Tibial nerve (tissue), 4 donors: ENCODE measurements at regions not wholly inside any gene's neighbourhood (a gene's known extent, or its start where the extent isn't known, plus 50 kb on each side); places are given as distances from the start of the nearest gene placed in this dataset.

ENCODE experiments used
- DNase-seq, 2 donors: peaks; one replicate each; pipeline ENCODE4 v3.0.0-alpha.2; 2019; ENCODE audit warnings: low spot score in 2 of 2
- H3K27ac ChIP-seq, 4 donors: fragments of 200-600 bp; sonication (generic) in 3 of 4; one replicate each; pipeline ENCODE4 v1.5.1; 2017 to 2019; ENCODE audit warnings: mild to moderate bottlenecking in 1 of 4
- H3K27me3 ChIP-seq, 2 donors: fragments of 200-600 bp; sonication (generic) in 1 of 2; one replicate each; pipeline versions ENCODE4 v1.5.1 to v1.6.0; 2017 to 2019
- H3K36me3 ChIP-seq, 3 donors: fragments of 200-600 bp; sonication (generic); one replicate each; pipeline ENCODE4 v1.5.1; 2018 to 2019
- H3K4me1 ChIP-seq, 4 donors: fragments of 200-600 bp; sonication (generic) in 3 of 4; one replicate each; pipeline ENCODE4 v1.5.1; 2017 to 2019
- H3K4me3 ChIP-seq, 4 donors: fragments of 200-600 bp; sonication (generic) in 3 of 4; one replicate each; pipeline ENCODE4 v1.5.1; 2017 to 2019; ENCODE audit warnings: mild to moderate bottlenecking in 1 of 4, moderate library complexity in 1 of 4
- H3K9me3 ChIP-seq, 4 donors: fragments of 200-600 bp; sonication (generic) in 3 of 4; one replicate each; pipeline ENCODE4 v1.5.1; 2017 to 2019
- EP300 ChIP-seq, 2 donors: sonication (generic); formaldehyde crosslinking; IDR thresholded peaks; one replicate each; pipeline ENCODE4 v1.6.1; 2017; ENCODE audit warnings: antibody characterized with exemption in 2 of 2, mild to moderate bottlenecking in 1 of 2
- POLR2A ChIP-seq, 2 donors: fragments of 450-650 bp; IDR thresholded peaks; one replicate each; pipeline ENCODE4 v1.6.1; 2017; ENCODE audit warnings: antibody characterized with exemption in 2 of 2, mild to moderate bottlenecking in 2 of 2, moderate library complexity in 2 of 2
- WGBS, 2 donors: methylation state at CpG; one replicate each; pipeline ENCODE4 v1.1.5; 2018; 5-methylcytosine and 5-hydroxymethylcytosine counted together
- TF ChIP-seq, protein P1 (sequence below), 5 experiments: fragments of 200-600 bp in 3 of 5; fragments of 450-650 bp in 2 of 5; sonication (generic) in 3 of 5; IDR thresholded peaks; one replicate each; pipeline ENCODE4 v1.5.1; 2016 to 2019; ENCODE audit warnings: antibody characterized with exemption in 5 of 5, mild to moderate bottlenecking in 3 of 5, moderate library complexity in 2 of 5

DNA sequence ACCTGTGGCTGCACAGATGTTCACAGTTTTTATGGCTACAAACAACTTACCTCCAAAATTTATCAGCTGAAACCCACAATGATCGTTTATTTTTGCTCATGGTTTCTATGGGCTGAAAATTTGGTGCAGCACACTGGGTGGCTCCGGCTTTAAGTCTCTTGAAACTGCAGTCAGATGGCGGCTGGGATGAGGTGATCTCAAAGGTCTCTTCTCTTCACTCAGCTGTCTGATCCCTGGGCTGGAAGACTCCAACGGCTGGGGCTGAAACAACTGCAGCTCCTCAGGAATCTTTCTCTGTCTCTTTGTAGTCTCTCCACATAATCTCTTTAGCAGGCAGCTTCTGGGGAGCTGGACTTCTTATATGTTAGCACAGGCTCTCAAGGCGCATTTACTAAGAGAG is 117.3 kb upstream of the FAT3 start:
- Histone ChIP-seq H3K9me3 (no peaks in the 10 kb centered on the region), H3K27ac (no peak overlapping the region), H3K36me3 (no peaks in the 10 kb centered on the region), H3K4me3 (no peak overlapping the region), H3K4me1 (no peaks in the 10 kb centered on the region), H3K27me3 (no peaks in the 10 kb centered on the region)
- DNase-seq = no peak
- WGBS, 2 donors = 77% methylated on average over 5 of the region's 5 CpGs
- TF ChIP-seq EP300 (IDR thresholded peaks at IDR 0.05) = no peak
- no peak for TF ChIP-seq POLR2A (IDR thresholded peaks at IDR 0.05)
- TF ChIP-seq, protein P1, sequence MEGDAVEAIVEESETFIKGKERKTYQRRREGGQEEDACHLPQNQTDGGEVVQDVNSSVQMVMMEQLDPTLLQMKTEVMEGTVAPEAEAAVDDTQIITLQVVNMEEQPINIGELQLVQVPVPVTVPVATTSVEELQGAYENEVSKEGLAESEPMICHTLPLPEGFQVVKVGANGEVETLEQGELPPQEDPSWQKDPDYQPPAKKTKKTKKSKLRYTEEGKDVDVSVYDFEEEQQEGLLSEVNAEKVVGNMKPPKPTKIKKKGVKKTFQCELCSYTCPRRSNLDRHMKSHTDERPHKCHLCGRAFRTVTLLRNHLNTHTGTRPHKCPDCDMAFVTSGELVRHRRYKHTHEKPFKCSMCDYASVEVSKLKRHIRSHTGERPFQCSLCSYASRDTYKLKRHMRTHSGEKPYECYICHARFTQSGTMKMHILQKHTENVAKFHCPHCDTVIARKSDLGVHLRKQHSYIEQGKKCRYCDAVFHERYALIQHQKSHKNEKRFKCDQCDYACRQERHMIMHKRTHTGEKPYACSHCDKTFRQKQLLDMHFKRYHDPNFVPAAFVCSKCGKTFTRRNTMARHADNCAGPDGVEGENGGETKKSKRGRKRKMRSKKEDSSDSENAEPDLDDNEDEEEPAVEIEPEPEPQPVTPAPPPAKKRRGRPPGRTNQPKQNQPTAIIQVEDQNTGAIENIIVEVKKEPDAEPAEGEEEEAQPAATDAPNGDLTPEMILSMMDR (IDR thresholded peaks at IDR 0.05) = no peak

DNA sequence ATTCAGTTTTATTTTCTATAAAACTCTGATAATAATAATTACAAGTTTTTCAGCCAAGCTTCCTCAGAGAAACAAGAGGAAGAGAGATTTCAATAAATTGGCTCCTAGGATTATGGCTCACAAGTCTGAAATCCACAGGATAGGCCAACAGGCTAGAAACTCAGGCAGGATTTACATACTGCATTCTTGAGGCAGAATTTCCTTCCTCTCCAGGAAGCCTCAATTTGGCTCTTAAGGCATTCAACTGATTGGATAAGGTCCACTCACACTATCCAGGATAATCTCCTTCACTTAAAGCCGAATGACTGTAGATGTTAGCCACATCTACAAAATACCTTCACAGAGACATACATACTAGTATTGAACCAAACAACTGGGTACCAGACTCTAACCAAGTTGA is 120.3 kb upstream of the FAT3 start:
- no peaks in the 10 kb centered on the region for H3K27me3 ChIP-seq
- DNase-seq = no peak
- H3K9me3 ChIP-seq = no peaks in the 10 kb centered on the region
- 83 to 88% methylated on average over 1 of the region's 1 CpG for WGBS, 2 donors
- H3K36me3 ChIP-seq = no peaks in the 10 kb centered on the region
- H3K4me1 ChIP-seq = no peaks in the 10 kb centered on the region
- no peak for TF ChIP-seq EP300 (IDR thresholded peaks at IDR 0.05)
- TF ChIP-seq, protein P1 (IDR thresholded peaks at IDR 0.05) = no peak
- no peak for TF ChIP-seq POLR2A (IDR thresholded peaks at IDR 0.05)
- H3K27ac ChIP-seq = no peak overlapping the region
- H3K4me3 ChIP-seq = no peak overlapping the region

DNA sequence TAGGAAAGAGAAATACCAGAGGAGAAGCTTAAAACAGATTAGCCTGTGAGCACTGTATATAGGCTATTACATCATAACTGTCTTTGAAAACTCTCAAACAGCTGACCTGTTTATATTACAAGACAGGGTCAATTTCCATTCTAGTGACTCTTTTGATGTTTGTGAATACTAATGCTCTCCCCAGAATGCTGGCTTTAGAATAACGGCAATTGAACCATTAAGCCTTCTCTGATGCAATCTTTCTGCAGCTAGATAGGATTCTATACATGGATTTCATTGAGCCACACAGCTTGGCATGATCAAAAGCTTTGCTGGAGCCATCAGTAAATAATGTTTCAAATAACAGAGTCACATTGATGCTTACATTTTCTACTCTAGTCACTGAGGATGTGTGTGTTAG is 122.7 kb upstream of the FAT3 start:
- TF ChIP-seq EP300 (IDR thresholded peaks at IDR 0.05) (no peak), POLR2A (IDR thresholded peaks at IDR 0.05) (no peak)
- TF ChIP-seq, protein P1 (IDR thresholded peaks at IDR 0.05) = no peak
- Histone ChIP-seq H3K27me3 (no peaks in the 10 kb centered on the region), H3K36me3 (no peaks in the 10 kb centered on the region), H3K4me3 (no peak overlapping the region), H3K4me1 (no peaks in the 10 kb centered on the region), H3K9me3 (no peaks in the 10 kb centered on the region), H3K27ac (no peak overlapping the region)
- no peak for DNase-seq
- WGBS, 2 donors = 29 to 54% methylated on average over 1 of the region's 1 CpG

DNA sequence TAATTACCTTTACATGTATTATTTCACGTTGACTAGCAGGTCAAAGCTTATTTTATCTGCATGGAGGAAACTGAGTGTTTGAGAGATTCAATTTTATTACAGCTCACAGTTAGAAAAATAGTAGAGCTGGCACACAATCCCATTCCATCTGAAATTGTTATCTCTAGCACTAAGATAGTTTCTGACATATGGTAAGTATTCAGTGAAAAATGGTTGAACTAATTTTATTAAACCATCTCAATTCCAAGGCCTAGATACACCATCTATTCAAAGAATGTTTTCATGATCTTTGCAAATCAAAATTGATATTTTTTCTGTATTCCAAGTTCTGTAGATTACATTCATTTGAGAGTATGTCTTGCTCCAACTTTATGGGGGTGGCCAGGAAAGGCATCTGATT is 125.4 kb upstream of the FAT3 start:
- Histone ChIP-seq H3K4me1 (no peaks in the 10 kb centered on the region), H3K36me3 (no peaks in the 10 kb centered on the region), H3K27ac (no peak overlapping the region), H3K9me3 (no peaks in the 10 kb centered on the region), H3K4me3 (no peak overlapping the region), H3K27me3 (no peaks in the 10 kb centered on the region)
- TF ChIP-seq POLR2A (IDR thresholded peaks at IDR 0.05) (no peak), EP300 (IDR thresholded peaks at IDR 0.05) (no peak)
- TF ChIP-seq, protein P1 (IDR thresholded peaks at IDR 0.05) = no peak
- no peak for DNase-seq
- 73 to 77% methylated on average over 1 of the region's 1 CpG for WGBS, 2 donors

DNA sequence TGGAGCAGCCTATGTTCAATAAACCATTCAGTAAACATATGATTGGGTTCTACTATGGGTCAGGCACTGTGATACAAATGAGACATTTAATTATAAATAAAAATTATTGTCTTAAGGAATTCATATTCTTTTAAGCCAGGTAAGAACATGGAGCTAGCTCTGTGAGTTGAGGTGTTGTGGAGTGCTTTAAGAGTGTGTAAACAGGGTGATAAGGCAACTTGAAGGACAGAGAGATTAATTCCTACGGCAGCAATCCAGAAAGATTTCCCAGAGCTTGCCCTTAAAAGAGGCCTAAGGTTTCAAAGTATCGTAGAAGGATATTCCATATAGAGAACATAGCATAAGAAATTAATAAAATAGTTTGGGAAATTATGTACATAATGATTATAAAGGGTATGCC is 126.4 kb upstream of the FAT3 start:
- H3K4me1 ChIP-seq = no peaks in the 10 kb centered on the region
- 84 to 90% methylated on average over 2 of the region's 2 CpGs for WGBS, 2 donors
- H3K36me3 ChIP-seq = no peaks in the 10 kb centered on the region
- no peak overlapping the region for H3K4me3 ChIP-seq
- no peak overlapping the region for H3K27ac ChIP-seq
- no peak for DNase-seq
- no peaks in the 10 kb centered on the region for H3K9me3 ChIP-seq
- TF ChIP-seq EP300 (IDR thresholded peaks at IDR 0.05) = no peak
- TF ChIP-seq, protein P1 (IDR thresholded peaks at IDR 0.05) = no peak
- no peak for TF ChIP-seq POLR2A (IDR thresholded peaks at IDR 0.05)
- H3K27me3 ChIP-seq = no peaks in the 10 kb centered on the region
